ENCODE measurements at regions not wholly inside any gene's neighbourhood (a gene's known extent, or its start where the extent isn't known, plus 50 kb on each side); places are given as distances from the start of the nearest gene placed in this dataset.

- DNase-seq (ENCODE audit: extremely low read depth in 1 of 4, low spot score in 3 of 4) (no peak), FAIRE-seq (no peak), ATAC-seq (no peak)
- in situ Hi-C loops (cut with MboI): no loop called here
- no TSS peak for BruUV-seq (replicated peaks)
- Histone ChIP-seq H3K4me3 (no peak overlapping the region), H4K20me1 (replicated peaks; ENCODE audit: control insufficient read depth, insufficient read depth, low read length) (no peaks in the 10 kb centered on the region), H2AFZ (ENCODE audit: low read depth, low read length) (no peak overlapping the region), H3K4me1 (replicated peaks in 1 of 2; ENCODE audit: control insufficient read depth in 2 of 2, insufficient read depth in 2 of 2, low read length in 2 of 2) (peaks cover 0 to 5% of the 10 kb centered on the region in 2 experiments; a peak in 1 of 5 replicates), H3K9me3 (replicated peaks; ENCODE audit: control insufficient read depth, insufficient read depth, low read depth, low read length) (no peaks in the 10 kb centered on the region), H3K4me2 (ENCODE audit: insufficient read depth, low read length) (no peak overlapping the region), H3K27me3 (ENCODE audit: control insufficient read depth in 2 of 2, insufficient read depth in 2 of 2, low read length in 2 of 2) (no peaks in the 10 kb centered on the region), H3K79me2 (ENCODE audit: control insufficient read depth, insufficient read depth, low read length) (no peaks in the 10 kb centered on the region), H3K9ac (ENCODE audit: insufficient read depth in 1 of 2, low read depth in 2 of 2, low read length in 2 of 2) (no peak overlapping the region), H3K27ac (ENCODE audit: extremely low read depth, low read depth, low read length) (no peak overlapping the region), H3K36me3 (ENCODE audit: control insufficient read depth, insufficient read depth, low read length) (no peaks in the 10 kb centered on the region), H3K9me1 (ENCODE audit: control insufficient read depth, insufficient read depth, low read length) (no peaks in the 10 kb centered on the region)
- 13% methylated on average over 3 of the region's 4 CpGs for WGBS (ENCODE audit: insufficient coverage, low coverage, missing lambda C conversion rate)
- ChIA-PET POLR2A (no interaction called here), CTCF (ENCODE audit: low intra/inter-chr PET ratio) (no interaction called here)
- intact Hi-C loops (cut with micrococcal nuclease): no loop called here
- TF ChIP-seq FOXJ2 (tag; IDR thresholded peaks at IDR 0.05) (no peak), MLLT1 (IDR thresholded peaks at IDR 0.05) (no peak), TCFL5 (CRISPR knock-in tag; conservative IDR thresholded peaks at IDR 0.05) (no peak), THRB (CRISPR knock-in tag; conservative IDR thresholded peaks at IDR 0.05) (no peak), SIN3A (IDR thresholded peaks at IDR 0.05; ENCODE audit: borderline replicate concordance in 2 of 2, control insufficient read depth in 1 of 2, low read depth in 2 of 2, low read length in 2 of 2) (no peak), ZNF316 (IDR thresholded peaks at IDR 0.05) (no peak), C11orf30 (IDR thresholded peaks at IDR 0.05; ENCODE audit: low read depth) (peak; percentile 35; the same call in 1 of the 2 replicates), ZNF121 (CRISPR knock-in tag; conservative IDR thresholded peaks at IDR 0.05) (no peak), ZNF146 (CRISPR knock-in tag; IDR thresholded peaks at IDR 0.05; ENCODE audit: unreplicated experiment) (no peak), ATF3 (IDR thresholded peaks at IDR 0.05) (peak; percentile 55), ATF3 (CRISPR knock-in tag; conservative IDR thresholded peaks at IDR 0.05) (no peak), SMAD2 (IDR thresholded peaks at IDR 0.05; ENCODE audit: low read depth, low read length) (no peak), XRCC4 (IDR thresholded peaks at IDR 0.05; ENCODE audit: extremely low read depth, insufficient read depth, insufficient read length) (no peak), ZNF445 (CRISPR knock-in tag; IDR thresholded peaks at IDR 0.05; ENCODE audit: low read depth) (no peak), TRIM24 (IDR thresholded peaks at IDR 0.05) (no peak), ATF7 (IDR thresholded peaks at IDR 0.05) (no peak), NELFE (IDR thresholded peaks at IDR 0.05; ENCODE audit: insufficient read depth, insufficient read length) (no peak), ATF6 (CRISPR knock-in tag; IDR thresholded peaks at IDR 0.05) (no peak), ZNF79 (CRISPR knock-in tag; IDR thresholded peaks at IDR 0.05; ENCODE audit: low read depth) (no peak)
Observed at GRCh38 chr14:32004300-32004699, 72.8 kb upstream of the ARHGAP5 start.
